ENCODE measurements at regions not wholly inside any gene's neighbourhood (a gene's known extent, or its start where the extent isn't known, plus 50 kb on each side); places are given as distances from the start of the nearest gene placed in this dataset.

DNA sequence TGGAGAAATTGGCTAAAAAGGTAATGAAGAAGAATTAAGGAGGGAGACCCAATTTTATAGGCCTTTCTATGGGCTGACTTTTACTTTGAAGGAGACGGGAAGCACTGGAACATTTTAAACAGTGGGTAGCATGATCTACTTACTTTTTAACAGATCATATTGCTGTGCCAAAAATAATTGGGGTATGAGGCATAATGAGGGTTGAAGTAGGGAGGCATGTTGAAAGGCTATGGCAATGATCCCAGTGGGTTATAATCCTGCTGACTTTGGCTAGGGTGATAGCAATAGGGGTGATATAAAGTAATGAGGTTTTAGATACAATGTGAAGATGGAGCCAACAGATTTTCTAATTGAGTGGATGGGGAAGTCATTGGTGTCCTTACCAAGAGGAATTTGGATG lies 73.2 kb downstream of the GPR37 start:
- no peaks in the 10 kb centered on the region for H3K4me1 Mint-ChIP-seq
- H3K9me3 Mint-ChIP-seq = peaks cover 2% of the 10 kb centered on the region
- H3K27me3 Mint-ChIP-seq = no peaks in the 10 kb centered on the region
- no peak overlapping the region for H3K4me3 Mint-ChIP-seq
- DNase-seq = no peak
- CTCF ChIA-PET = no interaction called here
- H3K27ac Mint-ChIP-seq = no peak overlapping the region
- POLR2A ChIA-PET = no interaction called here
- no peaks in the 10 kb centered on the region for H3K36me3 Mint-ChIP-seq (ENCODE audit: low read depth)

DNA sequence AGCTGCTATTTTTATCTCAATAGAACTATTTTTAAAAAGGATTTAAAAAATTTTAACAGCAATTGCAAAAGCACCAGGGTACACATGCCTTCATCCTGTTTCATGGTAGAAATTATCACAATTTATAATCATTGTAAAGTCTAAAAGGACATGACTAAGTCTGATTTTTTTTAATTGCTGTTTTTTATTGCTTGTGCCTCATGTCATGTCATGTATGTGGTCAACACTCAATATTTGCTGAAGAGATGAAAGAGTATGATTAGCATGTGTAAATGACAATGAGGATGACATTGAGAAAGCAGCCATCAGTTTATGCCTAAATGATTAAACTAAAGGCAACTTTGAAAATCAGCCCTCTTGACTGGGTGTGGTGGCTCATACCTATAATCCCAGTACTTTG lies 74.8 kb downstream of the GPR37 start:
- CTCF ChIA-PET = no interaction called here
- peaks cover 2% of the 10 kb centered on the region for H3K9me3 Mint-ChIP-seq
- H3K27me3 Mint-ChIP-seq = no peaks in the 10 kb centered on the region
- DNase-seq = no peak
- no peak overlapping the region for H3K4me3 Mint-ChIP-seq
- H3K27ac Mint-ChIP-seq = no peak overlapping the region
- H3K4me1 Mint-ChIP-seq = no peaks in the 10 kb centered on the region
- H3K36me3 Mint-ChIP-seq (ENCODE audit: low read depth) = no peaks in the 10 kb centered on the region
- POLR2A ChIA-PET = no interaction called here

DNA sequence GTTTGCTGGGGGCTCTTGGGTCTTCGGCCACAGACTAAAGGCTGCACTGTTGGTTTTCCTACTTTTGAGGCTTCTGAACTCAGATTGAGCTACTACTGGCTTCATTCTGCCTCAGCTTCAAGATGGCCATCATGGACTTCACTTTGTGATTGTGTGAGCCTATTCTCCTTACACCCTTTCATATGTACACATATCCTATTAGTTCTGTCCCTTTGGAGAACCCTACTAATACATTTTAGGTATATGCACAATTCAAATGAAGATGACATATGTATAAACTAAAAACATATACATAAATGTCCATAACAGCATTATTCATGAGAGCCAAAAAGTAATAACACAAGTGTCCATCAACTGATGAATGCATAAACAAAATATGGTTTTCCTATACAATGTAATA lies 75.7 kb downstream of the GPR37 start:
- Mint-ChIP-seq H3K9me3 (peaks cover 2% of the 10 kb centered on the region), H3K27me3 (no peaks in the 10 kb centered on the region), H3K27ac (no peak overlapping the region), H3K36me3 (ENCODE audit: low read depth) (no peaks in the 10 kb centered on the region), H3K4me3 (no peak overlapping the region), H3K4me1 (no peaks in the 10 kb centered on the region)
- CTCF ChIA-PET = no interaction called here
- POLR2A ChIA-PET = no interaction called here
- DNase-seq = no peak

DNA sequence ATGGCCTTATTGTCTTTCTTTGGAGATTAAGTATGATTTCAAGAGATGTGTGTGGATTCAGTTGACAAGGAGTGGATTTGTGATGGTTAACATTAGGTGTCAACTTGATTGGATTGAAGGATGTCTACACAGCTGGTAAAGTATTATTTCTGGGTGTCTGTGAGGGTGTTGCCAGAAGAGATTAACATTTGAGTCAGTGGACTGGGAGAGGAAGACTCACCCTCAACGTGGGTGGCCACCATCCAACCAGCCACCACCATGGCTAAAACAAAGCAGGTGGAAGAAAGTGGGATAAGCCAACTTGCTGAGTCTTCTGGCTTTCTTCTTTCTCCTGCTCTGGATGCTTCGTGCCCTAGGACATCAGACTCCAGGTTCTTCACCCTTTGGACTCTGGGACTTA lies 76.1 kb downstream of the GPR37 start:
- no peak overlapping the region for H3K4me3 Mint-ChIP-seq
- H3K27ac Mint-ChIP-seq = no peak overlapping the region
- H3K4me1 Mint-ChIP-seq = no peaks in the 10 kb centered on the region
- POLR2A ChIA-PET = no interaction called here
- CTCF ChIA-PET = no interaction called here
- no peak for DNase-seq
- peaks cover 2% of the 10 kb centered on the region for H3K9me3 Mint-ChIP-seq
- H3K36me3 Mint-ChIP-seq (ENCODE audit: low read depth) = no peaks in the 10 kb centered on the region
- H3K27me3 Mint-ChIP-seq = no peaks in the 10 kb centered on the region

DNA sequence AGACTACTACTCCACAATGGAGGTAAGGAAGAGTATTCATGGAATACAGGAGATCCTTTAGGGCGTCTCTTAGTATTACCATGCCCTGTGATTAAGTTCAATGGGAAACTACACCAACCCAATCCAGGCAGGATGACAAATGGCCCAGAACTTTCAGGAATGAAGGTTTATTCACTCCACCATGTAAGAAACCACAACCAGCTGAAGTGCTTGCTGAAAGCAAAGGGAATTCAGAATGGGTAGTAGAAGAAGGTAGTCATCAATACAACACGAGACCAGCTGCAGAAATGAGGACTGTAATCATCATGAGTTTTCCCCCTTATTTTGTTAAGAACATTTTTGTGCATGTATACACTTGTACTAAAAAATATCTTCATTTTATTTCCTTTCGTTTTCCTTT lies 76.6 kb downstream of the GPR37 start:
- ChIA-PET POLR2A (no interaction called here), CTCF (no interaction called here)
- Mint-ChIP-seq H3K9me3 (peaks cover 2% of the 10 kb centered on the region), H3K4me1 (no peaks in the 10 kb centered on the region), H3K36me3 (ENCODE audit: low read depth) (no peaks in the 10 kb centered on the region), H3K27ac (no peak overlapping the region), H3K27me3 (no peaks in the 10 kb centered on the region), H3K4me3 (no peak overlapping the region)
- DNase-seq = no peak

DNA sequence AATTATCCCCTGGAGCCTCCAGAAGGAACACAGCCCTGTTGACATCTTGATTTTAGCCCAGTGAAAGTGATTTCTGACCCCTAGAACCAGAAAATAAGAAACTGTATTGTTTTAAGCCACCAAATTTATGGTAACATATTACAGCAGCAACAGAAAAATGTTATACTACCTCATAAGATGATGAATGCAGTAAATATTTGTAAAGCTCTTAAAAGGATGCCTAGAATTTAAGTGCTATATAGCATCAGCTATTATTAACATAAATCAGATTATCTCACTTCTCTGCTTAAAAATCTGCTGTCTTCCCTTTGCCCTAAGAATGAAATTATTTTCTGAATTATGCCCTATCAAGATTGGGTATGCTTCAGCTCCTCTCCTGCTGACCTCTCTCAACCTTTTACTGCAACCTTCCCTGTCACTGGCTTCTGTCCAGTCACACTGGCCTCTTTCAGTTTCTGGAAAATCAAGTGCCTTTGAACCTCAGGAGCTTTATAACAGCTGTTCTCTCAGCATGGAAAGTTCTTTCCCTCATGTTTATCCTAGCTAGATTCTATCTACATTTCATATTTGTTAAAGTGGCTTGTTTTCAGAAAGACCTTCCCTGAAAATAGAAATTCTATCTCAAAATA lies 78.9 kb downstream of the GPR37 start:
- Mint-ChIP-seq H3K4me3 (no peak overlapping the region), H3K27ac (no peak overlapping the region), H3K9me3 (peaks cover 2% of the 10 kb centered on the region), H3K27me3 (no peaks in the 10 kb centered on the region), H3K4me1 (no peaks in the 10 kb centered on the region), H3K36me3 (ENCODE audit: low read depth) (no peaks in the 10 kb centered on the region)
- POLR2A ChIA-PET = no interaction called here
- no peak for DNase-seq
- CTCF ChIA-PET = no interaction called here

DNA sequence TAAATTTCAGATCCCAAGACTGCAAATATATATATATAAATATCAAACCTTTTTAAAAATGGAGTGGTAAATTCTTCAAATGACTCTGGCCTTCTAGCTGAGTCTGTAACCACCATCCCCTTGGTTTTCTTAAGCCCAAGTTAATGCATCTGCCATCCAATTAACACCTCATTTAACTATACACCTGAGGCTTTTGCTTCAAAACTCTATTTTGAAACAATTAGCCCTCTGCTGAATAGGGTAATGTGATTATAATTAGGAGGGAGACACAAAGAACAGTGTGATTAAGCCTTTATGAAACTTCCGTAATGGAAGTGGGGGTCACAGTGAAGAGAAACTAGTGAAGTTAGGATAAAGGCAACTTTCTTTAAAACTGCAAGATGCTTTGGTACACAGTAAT lies 83.6 kb downstream of the GPR37 start:
- Mint-ChIP-seq H3K4me3 (no peak overlapping the region), H3K27me3 (no peaks in the 10 kb centered on the region), H3K27ac (no peak overlapping the region), H3K4me1 (no peaks in the 10 kb centered on the region), H3K36me3 (ENCODE audit: low read depth) (no peaks in the 10 kb centered on the region), H3K9me3 (peaks cover 2% of the 10 kb centered on the region)
- POLR2A ChIA-PET = no interaction called here
- no peak for DNase-seq
- CTCF ChIA-PET = no interaction called here

DNA sequence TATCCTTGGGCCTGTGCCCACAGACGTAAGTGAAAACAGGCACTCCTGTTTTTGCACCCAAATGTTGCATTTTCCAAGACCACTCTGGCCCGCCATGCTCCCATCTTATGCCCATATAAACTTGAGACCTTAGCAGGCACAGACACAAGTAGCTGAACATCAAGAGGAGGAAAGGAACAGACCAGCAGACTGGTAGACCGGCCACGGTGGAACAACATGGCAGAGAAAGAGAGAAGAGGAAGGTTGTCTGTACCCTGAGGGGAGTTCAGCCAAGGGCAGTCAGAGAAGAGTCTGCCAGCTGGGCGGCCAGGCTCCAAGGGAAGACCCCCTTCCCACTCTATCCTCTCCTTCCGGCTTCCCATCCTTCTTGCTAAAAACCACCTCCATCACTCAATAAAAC lies 85.3 kb downstream of the GPR37 start:
- Mint-ChIP-seq H3K36me3 (ENCODE audit: low read depth) (no peaks in the 10 kb centered on the region), H3K27ac (no peak overlapping the region), H3K4me1 (no peaks in the 10 kb centered on the region), H3K9me3 (peaks cover 2% of the 10 kb centered on the region), H3K4me3 (no peak overlapping the region), H3K27me3 (no peaks in the 10 kb centered on the region)
- CTCF ChIA-PET = no interaction called here
- POLR2A ChIA-PET = no interaction called here
- DNase-seq = no peak

DNA sequence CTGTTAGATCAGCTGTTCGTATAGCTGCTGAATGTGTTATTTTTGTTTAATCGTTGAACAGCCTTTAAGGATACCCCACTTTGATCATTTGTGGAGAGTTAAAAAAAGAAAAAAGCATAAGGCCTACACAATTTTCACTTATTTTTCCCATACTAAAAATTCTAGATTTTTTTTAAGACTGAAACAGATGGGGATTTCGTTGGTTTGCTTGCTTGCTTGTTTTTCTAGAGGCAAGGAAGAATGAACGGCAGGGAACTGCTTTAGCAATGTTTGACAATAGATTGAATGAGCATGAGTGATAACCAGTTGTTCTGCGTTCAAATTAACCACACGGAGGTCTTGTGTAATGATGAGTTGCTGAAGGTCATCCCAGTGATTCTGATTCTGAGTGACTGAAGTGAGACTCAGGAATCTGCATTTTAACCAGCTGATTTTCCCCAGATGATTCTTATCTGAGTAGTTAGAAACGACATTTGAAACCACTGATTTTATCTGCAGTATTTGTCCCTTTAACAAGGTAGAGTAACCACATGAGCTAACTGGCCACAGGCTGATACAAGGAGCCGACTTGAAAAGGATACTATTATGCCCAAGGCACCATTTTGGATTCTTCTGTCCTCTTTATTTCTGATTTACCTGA lies 85.9 kb downstream of the GPR37 start:
- H3K27ac Mint-ChIP-seq = no peak overlapping the region
- H3K36me3 Mint-ChIP-seq (ENCODE audit: low read depth) = no peaks in the 10 kb centered on the region
- POLR2A ChIA-PET = no interaction called here
- no peaks in the 10 kb centered on the region for H3K27me3 Mint-ChIP-seq
- no peak for DNase-seq
- H3K9me3 Mint-ChIP-seq = peaks cover 2% of the 10 kb centered on the region
- CTCF ChIA-PET = no interaction called here
- no peak overlapping the region for H3K4me3 Mint-ChIP-seq
- H3K4me1 Mint-ChIP-seq = no peaks in the 10 kb centered on the region

DNA sequence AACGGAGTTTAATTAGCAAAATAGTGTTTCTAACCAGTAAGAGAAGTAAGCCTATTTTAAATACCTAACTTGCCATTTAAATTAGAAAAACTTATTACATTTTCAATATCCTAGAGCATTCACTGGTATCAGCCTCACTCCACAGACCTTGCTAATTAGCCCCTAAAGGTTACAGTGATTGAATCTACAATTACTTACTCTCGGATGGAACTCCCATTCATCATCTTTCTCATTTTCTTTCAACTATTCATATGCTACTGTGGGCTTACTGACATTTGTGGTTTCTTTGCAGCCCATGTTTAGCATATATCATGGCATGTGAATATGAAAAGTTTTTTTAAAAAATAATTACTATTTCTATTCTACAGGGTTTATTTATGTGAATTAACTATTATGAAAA lies 86.4 kb downstream of the GPR37 start:
- H3K36me3 Mint-ChIP-seq (ENCODE audit: low read depth) = no peaks in the 10 kb centered on the region
- H3K4me1 Mint-ChIP-seq = no peaks in the 10 kb centered on the region
- H3K4me3 Mint-ChIP-seq = no peak overlapping the region
- CTCF ChIA-PET = no interaction called here
- POLR2A ChIA-PET = no interaction called here
- no peaks in the 10 kb centered on the region for H3K27me3 Mint-ChIP-seq
- H3K9me3 Mint-ChIP-seq = peaks cover 2% of the 10 kb centered on the region
- DNase-seq = no peak
- no peak overlapping the region for H3K27ac Mint-ChIP-seq

DNA sequence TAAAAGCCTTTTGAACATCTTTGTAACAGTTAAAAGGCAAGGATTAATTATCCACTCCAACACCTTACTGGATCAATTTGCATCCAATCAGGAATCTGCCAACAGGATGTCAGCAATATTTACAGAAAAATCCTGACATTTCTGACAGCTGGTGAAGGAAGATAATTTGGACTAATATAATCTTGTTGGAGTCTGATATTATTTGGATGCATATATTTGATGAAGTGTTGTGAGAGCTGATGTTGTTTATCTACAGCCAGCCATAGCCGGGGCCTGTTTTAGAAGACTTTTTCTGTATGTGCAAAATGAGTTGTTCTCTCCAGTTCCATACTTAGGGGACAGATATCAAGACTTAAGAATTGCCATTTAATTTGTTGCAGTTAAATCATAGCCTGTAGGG lies 91.1 kb downstream of the GPR37 start:
- Mint-ChIP-seq H3K27ac (no peak overlapping the region), H3K27me3 (no peaks in the 10 kb centered on the region), H3K9me3 (no peaks in the 10 kb centered on the region), H3K4me3 (no peak overlapping the region), H3K4me1 (no peaks in the 10 kb centered on the region), H3K36me3 (ENCODE audit: low read depth) (no peaks in the 10 kb centered on the region)
- CTCF ChIA-PET = no interaction called here
- no peak for DNase-seq
- POLR2A ChIA-PET = no interaction called here

DNA sequence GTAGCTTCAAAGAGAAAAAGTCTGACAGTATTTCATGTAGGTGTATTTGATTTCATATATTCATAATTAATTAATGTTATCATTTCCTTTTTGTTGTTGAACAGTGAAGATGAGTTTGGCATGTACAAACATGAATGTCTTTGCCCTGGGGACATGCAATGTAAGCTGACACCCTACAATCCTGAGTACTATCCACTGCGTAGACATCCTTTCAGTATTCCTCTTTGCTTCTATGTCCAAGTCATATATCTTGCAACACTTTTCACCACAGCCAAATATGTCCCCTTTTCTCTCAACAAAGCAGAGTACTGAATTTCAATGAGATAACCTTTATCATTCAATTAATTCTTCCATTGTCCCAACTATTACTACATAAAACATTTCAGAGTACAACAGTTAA lies 93.6 kb downstream of the GPR37 start:
- no peaks in the 10 kb centered on the region for H3K9me3 Mint-ChIP-seq
- DNase-seq = no peak
- POLR2A ChIA-PET = no interaction called here

DNA sequence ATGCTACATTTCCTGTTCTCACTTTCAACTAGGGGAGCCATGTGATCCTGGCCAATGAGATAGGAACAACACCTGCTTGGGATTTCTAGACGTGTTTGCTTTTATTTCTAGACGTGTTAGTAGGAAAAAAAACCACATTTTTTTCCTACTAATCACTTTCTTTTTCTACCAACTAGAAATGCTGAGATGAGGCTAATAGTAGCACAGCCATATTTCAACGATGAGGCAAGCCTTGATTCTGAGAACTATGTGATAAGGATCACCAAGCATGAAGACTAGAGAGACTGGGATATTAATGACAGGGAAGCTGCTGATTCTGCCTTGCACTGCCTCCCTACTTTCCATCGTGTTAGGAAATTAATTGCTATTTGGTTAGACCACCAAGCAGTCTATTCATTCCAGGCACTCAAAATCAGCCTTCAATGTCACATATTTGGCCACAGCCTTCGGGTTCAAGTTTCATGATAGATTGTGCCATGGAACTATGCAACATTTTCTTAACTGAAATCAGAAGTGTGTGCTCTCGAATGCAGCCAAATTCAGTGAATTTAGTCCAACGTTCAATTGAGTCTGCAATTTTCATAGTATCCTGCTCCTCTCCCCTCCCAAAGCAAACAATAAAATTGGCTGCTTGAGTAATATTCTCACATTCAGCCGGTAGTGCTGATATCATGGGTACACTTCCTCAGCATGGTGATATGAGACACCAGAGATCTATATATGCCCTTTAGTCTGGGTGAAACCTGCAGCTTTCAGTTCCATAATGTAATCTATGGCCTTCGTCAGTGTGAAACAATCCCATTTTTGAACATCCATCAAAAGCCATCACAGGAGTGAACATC lies 98.1 kb downstream of the GPR37 start:
- ChIA-PET CTCF (no interaction called here), POLR2A (no interaction called here)
- DNase-seq = no peak
- no peak overlapping the region for H3K27ac Mint-ChIP-seq
- no peak overlapping the region for H3K4me3 Mint-ChIP-seq
- H3K9me3 Mint-ChIP-seq = no peaks in the 10 kb centered on the region
- H3K36me3 Mint-ChIP-seq (ENCODE audit: low read depth) = no peaks in the 10 kb centered on the region
- no peaks in the 10 kb centered on the region for H3K27me3 Mint-ChIP-seq
- no peaks in the 10 kb centered on the region for H3K4me1 Mint-ChIP-seq

More for the DNA sequence above, 93.6 kb downstream of the GPR37 start:
- Mint-ChIP-seq H3K27me3 (no peaks in the 10 kb centered on the region), H3K36me3 (ENCODE audit: low read depth) (no peaks in the 10 kb centered on the region), H3K27ac (no peak overlapping the region), H3K4me3 (no peak overlapping the region), H3K4me1 (no peaks in the 10 kb centered on the region)
- CTCF ChIA-PET = no interaction called here

DNA sequence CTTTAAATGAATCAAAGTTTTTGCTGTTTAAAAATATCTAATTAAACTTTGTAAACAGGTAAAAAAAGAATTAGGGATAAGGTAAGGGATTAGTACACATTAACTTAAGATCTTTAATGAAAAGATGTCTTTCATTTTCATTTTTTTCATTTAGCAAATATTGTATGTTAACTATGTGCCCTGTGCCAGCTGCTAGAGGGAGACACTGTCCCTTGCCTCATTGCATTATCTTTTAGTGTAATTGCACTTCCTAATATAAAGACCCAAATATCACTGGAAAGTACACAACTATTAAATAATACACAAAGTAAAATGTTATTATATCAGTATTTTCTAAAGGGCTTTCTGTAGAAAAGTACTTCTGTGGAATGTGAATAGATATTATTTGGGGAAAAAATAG lies 102.7 kb downstream of the GPR37 start:
- CTCF ChIA-PET = no interaction called here
- no peak overlapping the region for H3K4me3 Mint-ChIP-seq
- POLR2A ChIA-PET = no interaction called here

More for the DNA sequence above, 102.7 kb downstream of the GPR37 start:
- no peaks in the 10 kb centered on the region for H3K4me1 Mint-ChIP-seq
- no peak overlapping the region for H3K27ac Mint-ChIP-seq
- no peaks in the 10 kb centered on the region for H3K36me3 Mint-ChIP-seq (ENCODE audit: low read depth)
- H3K9me3 Mint-ChIP-seq = no peaks in the 10 kb centered on the region
- no peaks in the 10 kb centered on the region for H3K27me3 Mint-ChIP-seq
- DNase-seq = no peak
